Progenitor cell of endocrine pancreas (in vitro differentiated cells): ENCODE measurements at regions not wholly inside any gene's neighbourhood (a gene's known extent, or its start where the extent isn't known, plus 50 kb on each side); places are given as distances from the start of the nearest gene placed in this dataset.

ENCODE experiments used
- DNase-seq: peaks from one replicate; pipeline ENCODE4 v3.0.0; 2021; ENCODE audit warnings: low spot score; ENCODE audit not compliant: unreplicated experiment
- H3K27ac Mint-ChIP-seq: 2 replicates; pipeline ENCODE4 v1.8.0; 2021; ENCODE audit warnings: mild to moderate bottlenecking, moderate library complexity, mixed read lengths
- H3K27me3 Mint-ChIP-seq: 2 replicates; pipeline ENCODE4 v1.8.0; 2021; ENCODE audit warnings: mixed read lengths
- H3K36me3 Mint-ChIP-seq: 2 replicates; pipeline ENCODE4 v1.8.0; 2022; ENCODE audit warnings: mixed read lengths; ENCODE audit not compliant: insufficient read depth
- H3K4me1 Mint-ChIP-seq: 2 replicates; pipeline ENCODE4 v1.8.0; 2021; ENCODE audit warnings: low read depth, mixed read lengths
- H3K4me3 Mint-ChIP-seq: 2 replicates; pipeline ENCODE4 v1.8.0; 2021; ENCODE audit warnings: low read depth, mild to moderate bottlenecking, moderate library complexity, mixed read lengths
- H3K9me3 Mint-ChIP-seq: 2 replicates; pipeline ENCODE4 v1.8.0; 2021; ENCODE audit warnings: low read depth, mixed read lengths
- TF ChIP-seq, protein P1 (sequence below): fragments of 200-600 bp; sonication (generic); IDR thresholded peaks from one replicate; pipeline ENCODE4 v1.5.0; 2021; ENCODE audit warnings: antibody characterized with exemption, mild to moderate bottlenecking; ENCODE audit not compliant: unreplicated experiment

DNA sequence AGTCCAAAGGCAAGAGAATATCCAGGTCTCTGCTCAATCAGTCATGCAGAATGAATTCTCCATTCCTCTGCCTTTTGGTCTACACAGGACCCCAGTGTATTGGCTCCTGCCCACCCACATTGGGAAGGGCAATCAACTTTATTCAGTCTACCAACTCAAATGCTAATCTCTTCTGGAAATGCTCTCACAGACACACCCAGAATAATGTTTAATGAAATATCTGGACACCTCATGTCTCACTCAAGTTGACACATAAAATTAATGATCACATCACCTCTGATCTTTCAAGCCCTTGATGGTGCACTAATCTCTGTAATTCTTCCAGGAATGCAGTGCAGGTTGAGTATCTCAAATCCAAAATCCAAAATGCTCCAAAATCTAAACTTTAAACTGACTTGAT, 315.6 kb downstream of the HRH4 start:
- no peak overlapping the region for H3K4me3 Mint-ChIP-seq

DNA sequence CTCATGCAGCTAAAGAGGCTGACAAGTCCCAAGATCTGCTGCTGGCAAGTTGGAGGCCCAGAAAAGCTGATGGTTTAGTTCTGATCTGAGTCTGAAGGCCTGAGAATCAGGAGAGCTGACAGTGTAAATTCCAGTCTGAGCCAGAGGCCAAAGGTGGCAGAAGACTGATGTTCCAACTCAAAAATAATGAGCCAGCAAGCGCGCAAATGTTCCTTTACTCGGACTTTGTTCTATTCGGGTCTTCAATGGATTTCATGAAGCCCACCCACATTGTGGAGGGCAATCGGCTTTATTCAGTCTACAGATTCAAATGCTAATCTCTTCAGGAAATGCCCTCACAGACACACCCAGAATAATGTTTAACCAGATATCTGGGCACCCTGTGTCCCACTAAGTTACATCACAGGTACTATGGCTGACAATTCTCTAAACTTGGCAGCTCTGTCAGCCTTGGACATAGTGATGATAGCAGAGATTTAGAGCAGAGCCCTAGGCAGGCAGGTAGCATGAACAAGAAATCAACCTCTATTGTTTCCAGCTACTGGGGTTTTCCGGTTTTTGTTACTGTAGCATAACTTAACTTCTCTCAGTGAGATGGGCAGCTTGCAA, 318.5 kb downstream of the HRH4 start:
- no peak for DNase-seq
- TF ChIP-seq, protein P1, sequence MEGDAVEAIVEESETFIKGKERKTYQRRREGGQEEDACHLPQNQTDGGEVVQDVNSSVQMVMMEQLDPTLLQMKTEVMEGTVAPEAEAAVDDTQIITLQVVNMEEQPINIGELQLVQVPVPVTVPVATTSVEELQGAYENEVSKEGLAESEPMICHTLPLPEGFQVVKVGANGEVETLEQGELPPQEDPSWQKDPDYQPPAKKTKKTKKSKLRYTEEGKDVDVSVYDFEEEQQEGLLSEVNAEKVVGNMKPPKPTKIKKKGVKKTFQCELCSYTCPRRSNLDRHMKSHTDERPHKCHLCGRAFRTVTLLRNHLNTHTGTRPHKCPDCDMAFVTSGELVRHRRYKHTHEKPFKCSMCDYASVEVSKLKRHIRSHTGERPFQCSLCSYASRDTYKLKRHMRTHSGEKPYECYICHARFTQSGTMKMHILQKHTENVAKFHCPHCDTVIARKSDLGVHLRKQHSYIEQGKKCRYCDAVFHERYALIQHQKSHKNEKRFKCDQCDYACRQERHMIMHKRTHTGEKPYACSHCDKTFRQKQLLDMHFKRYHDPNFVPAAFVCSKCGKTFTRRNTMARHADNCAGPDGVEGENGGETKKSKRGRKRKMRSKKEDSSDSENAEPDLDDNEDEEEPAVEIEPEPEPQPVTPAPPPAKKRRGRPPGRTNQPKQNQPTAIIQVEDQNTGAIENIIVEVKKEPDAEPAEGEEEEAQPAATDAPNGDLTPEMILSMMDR = no peak
- H3K27ac Mint-ChIP-seq = no peak overlapping the region
- H3K4me3 Mint-ChIP-seq = no peak overlapping the region
- H3K9me3 Mint-ChIP-seq = no peaks in the 10 kb centered on the region
- H3K4me1 Mint-ChIP-seq = peaks cover 5% of the 10 kb centered on the region
- peaks cover 9% of the 10 kb centered on the region for H3K27me3 Mint-ChIP-seq
- H3K36me3 Mint-ChIP-seq = no peaks in the 10 kb centered on the region

More for the DNA sequence above, 315.6 kb downstream of the HRH4 start:
- Mint-ChIP-seq H3K9me3 (peaks cover 3% of the 10 kb centered on the region), H3K27ac (no peak overlapping the region), H3K4me1 (peaks cover 5% of the 10 kb centered on the region), H3K27me3 (no peaks in the 10 kb centered on the region), H3K36me3 (no peaks in the 10 kb centered on the region)
- no peak for DNase-seq
- TF ChIP-seq, protein P1 = no peak

DNA sequence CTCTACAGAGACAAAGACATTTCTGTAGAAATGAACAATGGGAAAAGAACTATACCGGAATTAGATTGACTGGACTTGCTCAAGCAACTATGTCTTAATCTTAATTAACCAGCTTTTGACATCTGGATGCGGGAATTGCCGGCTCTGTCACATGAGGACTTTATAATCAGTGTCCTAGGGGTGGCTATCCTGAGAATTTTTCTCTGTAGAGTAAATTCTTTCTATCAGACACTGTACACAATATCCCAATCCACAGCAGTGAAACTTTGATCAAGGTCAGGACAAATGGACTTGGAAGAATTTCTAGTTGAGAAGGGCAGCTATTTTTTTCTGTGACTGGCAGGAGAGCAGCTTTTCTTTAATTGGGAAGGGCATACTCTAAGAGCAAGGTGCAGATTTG, 322.1 kb downstream of the HRH4 start:
- Mint-ChIP-seq H3K27me3 (peaks cover 15% of the 10 kb centered on the region), H3K9me3 (no peaks in the 10 kb centered on the region), H3K4me3 (no peak overlapping the region), H3K36me3 (no peaks in the 10 kb centered on the region), H3K27ac (no peak overlapping the region), H3K4me1 (peaks cover 7% of the 10 kb centered on the region)
- DNase-seq = no peak
- TF ChIP-seq, protein P1 = no peak

GRCh38 chr18:24785019-24785418, 324.6 kb downstream of the HRH4 start:
- Mint-ChIP-seq H3K4me1 (peaks cover 2% of the 10 kb centered on the region), H3K36me3 (no peaks in the 10 kb centered on the region), H3K27me3 (peaks cover 15% of the 10 kb centered on the region), H3K27ac (no peak overlapping the region), H3K9me3 (peaks cover 3% of the 10 kb centered on the region), H3K4me3 (no peak overlapping the region)
- DNase-seq = no peak
- TF ChIP-seq, protein P1 = no peak

DNA sequence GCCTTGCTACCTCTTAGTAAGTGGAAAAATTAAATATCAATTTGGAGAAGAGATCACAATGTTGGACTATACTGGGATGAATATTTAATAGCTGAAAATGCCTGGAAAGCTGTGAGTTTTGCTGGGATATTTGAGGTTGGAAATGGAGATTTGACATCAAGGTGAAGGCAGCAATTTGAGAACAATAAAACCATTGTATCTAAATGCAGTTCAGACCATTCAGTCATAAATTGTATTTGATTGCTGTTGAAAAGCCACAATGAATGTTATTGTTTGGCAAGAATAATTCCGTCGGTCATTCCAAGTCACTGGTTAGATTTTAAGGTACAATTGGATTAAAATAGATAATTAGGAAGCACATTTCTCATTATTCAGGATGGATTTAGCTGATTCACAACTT, 325.6 kb downstream of the HRH4 start:
- Mint-ChIP-seq H3K36me3 (no peaks in the 10 kb centered on the region), H3K27ac (no peak overlapping the region), H3K4me1 (peaks cover 2% of the 10 kb centered on the region), H3K9me3 (peaks cover 3% of the 10 kb centered on the region), H3K27me3 (peaks cover 15% of the 10 kb centered on the region), H3K4me3 (no peak overlapping the region)
- TF ChIP-seq, protein P1 = no peak
- DNase-seq = no peak
